HepG2 (cell line): ENCODE measurements at regions not wholly inside any gene's neighbourhood (a gene's known extent, or its start where the extent isn't known, plus 50 kb on each side); places are given as distances from the start of the nearest gene placed in this dataset.
A peak's percentile ranks its signal among the peaks of the same experiment; 100 is the strongest.

Experiments
- ARHGAP35 ChIP-seq: sonication (generic); formaldehyde crosslinking; IDR thresholded peaks from 2 replicates; pipeline ENCODE4 v1.9.0; 2022; ENCODE audit warnings: mild to moderate bottlenecking, inconsistent platforms, moderate library complexity, missing genetic modification reagents, borderline replicate concordance
- ARID2 ChIP-seq: sonication (generic); formaldehyde crosslinking; IDR thresholded peaks from 2 replicates; pipeline ENCODE4 v1.8.1; 2022; ENCODE audit warnings: mild to moderate bottlenecking, missing genetic modification reagents, borderline replicate concordance
- CREB1 ChIP-seq, 2 experiments: fragments of 450-650 bp in 1 of 2; IDR thresholded peaks; 2 replicates each; pipeline ENCODE4 v1.6.1; 2016 to 2017; ENCODE audit warnings: control low read depth in 1 of 2, mild to moderate bottlenecking in 1 of 2, missing compliant biosample characterization in 1 of 2, missing genetic modification characterization in 1 of 2
- CTCF ChIP-seq: sonication (generic); formaldehyde crosslinking; IDR thresholded peaks from 2 replicates; pipeline ENCODE4 v1.5.0; 2020; ENCODE audit warnings: mild to moderate bottlenecking, missing genetic modification reagents, moderate library complexity
- HMG20B ChIP-seq: conservative IDR thresholded peaks from 2 replicates; pipeline ENCODE4 v1.6.1; 2016; ENCODE audit warnings: missing genetic modification reagents, missing compliant biosample characterization
- HMGXB4 ChIP-seq, 2 experiments: sonication (generic) in 1 of 2; formaldehyde crosslinking in 1 of 2; IDR thresholded peaks; 2 replicates each; pipeline versions ENCODE4 v1.4.0 to v1.6.1; 2018 to 2020; ENCODE audit warnings: missing genetic modification reagents in 2 of 2, borderline replicate concordance in 1 of 2, low read depth in 1 of 2, mild to moderate bottlenecking in 1 of 2, missing biosample characterization in 1 of 2
- HOXA5 ChIP-seq: sonication (generic); formaldehyde crosslinking; IDR thresholded peaks from 2 replicates; pipeline ENCODE4 v1.4.0; 2020; ENCODE audit warnings: missing genetic modification reagents
- KMT2A ChIP-seq: sonication (generic); formaldehyde crosslinking; IDR thresholded peaks from 2 replicates; pipeline ENCODE4 v1.4.0; 2020; ENCODE audit warnings: missing genetic modification reagents
- MXI1 ChIP-seq: IDR thresholded peaks from 3 replicates; pipeline ENCODE4 v1.6.1; 2012; ENCODE audit warnings: low read depth, low read length, inconsistent platforms, borderline replicate concordance
- RAD21 ChIP-seq: fragments of 450-650 bp; formaldehyde crosslinking; IDR thresholded peaks from 2 replicates; pipeline ENCODE4 v1.5.0; 2020; ENCODE audit warnings: mild to moderate bottlenecking
- STAG1 ChIP-seq: sonication (generic); formaldehyde crosslinking; IDR thresholded peaks from 2 replicates; pipeline ENCODE4 v1.4.0; 2020; ENCODE audit warnings: missing genetic modification reagents
- TEF ChIP-seq: sonication (generic); formaldehyde crosslinking; IDR thresholded peaks from 2 replicates; pipeline ENCODE4 v1.5.0; 2020; ENCODE audit warnings: missing genetic modification reagents
- XRCC5 ChIP-seq: fragments of 200-400 bp; formaldehyde crosslinking; optimal IDR thresholded peaks from 2 replicates; pipeline ENCODE3; 2017; ENCODE audit warnings: mild to moderate bottlenecking, low read length
- ZBTB14 ChIP-seq: sonication (generic); formaldehyde crosslinking; IDR thresholded peaks from 2 replicates; pipeline ENCODE4 v1.4.0; 2020; ENCODE audit warnings: missing genetic modification reagents
- ZNF282 ChIP-seq: fragments of 450-650 bp; IDR thresholded peaks from 2 replicates; pipeline ENCODE4 v1.6.1; 2018; ENCODE audit not compliant: partially characterized antibody
- ZNF501 ChIP-seq: sonication (generic); formaldehyde crosslinking; IDR thresholded peaks from 2 replicates; pipeline ENCODE4 v1.5.1; 2020; ENCODE audit warnings: mild to moderate bottlenecking, moderate library complexity, missing genetic modification reagents
- ZNF619 ChIP-seq: sonication (generic); formaldehyde crosslinking; IDR thresholded peaks from 2 replicates; pipeline ENCODE4 v1.4.0; 2020; ENCODE audit warnings: mild to moderate bottlenecking, missing genetic modification reagents
- ZNF7 ChIP-seq: IDR thresholded peaks from 2 replicates; pipeline ENCODE4 v1.6.1; 2016; ENCODE audit warnings: missing biosample characterization, missing genetic modification reagents
- ZNF710 ChIP-seq: sonication (generic); formaldehyde crosslinking; IDR thresholded peaks from 2 replicates; pipeline ENCODE4 v1.5.0; 2020; ENCODE audit warnings: mild to moderate bottlenecking, missing genetic modification reagents, borderline replicate concordance
- ZNF816 ChIP-seq: sonication (generic); formaldehyde crosslinking; IDR thresholded peaks from 2 replicates; pipeline ENCODE4 v1.8.0; 2022; ENCODE audit warnings: missing genetic modification reagents, mild to moderate bottlenecking, borderline replicate concordance
- ZNF883 ChIP-seq: sonication (generic); formaldehyde crosslinking; IDR thresholded peaks from 2 replicates; pipeline ENCODE4 v1.5.1; 2020; ENCODE audit warnings: mild to moderate bottlenecking, missing genetic modification reagents; ENCODE audit errors: not compliant biosample characterization

- 0 out of 4 replicates have a peak, but pooled peaks of 1 of the 2 experiments have one; percentile 31 for TF ChIP-seq HMGXB4 (CRISPR knock-in tag; IDR thresholded peaks at IDR 0.05; ENCODE audit: borderline replicate concordance in 1 of 2, low read depth in 1 of 2)
- TF ChIP-seq STAG1 (CRISPR knock-in tag): peak; percentile 65
- 0 out of 2 replicates have a peak, but pooled peaks have one; percentile 33 for TF ChIP-seq ZNF710 (CRISPR knock-in tag)
- 0 out of 2 replicates have a peak, but pooled peaks have one; percentile 7 for TF ChIP-seq ARHGAP35 (CRISPR knock-in tag)
- no peak for TF ChIP-seq ZNF282
- no peak for TF ChIP-seq MXI1
- no peak for TF ChIP-seq TEF
- no peak for TF ChIP-seq HOXA5
- TF ChIP-seq ZNF883 (CRISPR knock-in tag): peak; percentile 21
- no peak for TF ChIP-seq ZNF619 (CRISPR knock-in tag)
- no peak for TF ChIP-seq CREB1 (IDR thresholded peaks at IDR 0.05)
- TF ChIP-seq CREB1 (CRISPR knock-in tag; IDR thresholded peaks at IDR 0.05): no peak
- peak; percentile 43 for TF ChIP-seq XRCC5
- TF ChIP-seq CTCF (CRISPR knock-in tag): peak; percentile 66
- TF ChIP-seq ZBTB14: no peak
- TF ChIP-seq HMG20B (CRISPR knock-in tag): 0 out of 2 replicates have a peak, but pooled peaks have one; percentile 39
- TF ChIP-seq ZNF7: peak; percentile 99
- no peak for TF ChIP-seq ZNF816
- peak; percentile 58 for TF ChIP-seq RAD21
- no peak for TF ChIP-seq KMT2A (CRISPR knock-in tag)
- TF ChIP-seq ARID2 (CRISPR knock-in tag): no peak
- TF ChIP-seq ZNF501 (CRISPR knock-in tag): no peak
Observed at GRCh38 chr2:15748736-15749323, 157.2 kb downstream of the DDX1 start (continued).
